GM21526 (cell line): ENCODE measurements at regions not wholly inside any gene's neighbourhood (a gene's known extent, or its start where the extent isn't known, plus 50 kb on each side); places are given as distances from the start of the nearest gene placed in this dataset.
"Not testable (repeated sequence)": the region's sequence is repeated elsewhere in the genome, so short reads cannot be mapped to it uniquely, and the experiment has no call there.

Source experiments
- ATAC-seq: cut with Tn5 transposase; IDR thresholded peaks from one replicate; pipeline ENCODE4 v1.9.1; 2021; ENCODE audit warnings: moderate library complexity; ENCODE audit not compliant: unreplicated experiment, low FRiP score

DNA sequence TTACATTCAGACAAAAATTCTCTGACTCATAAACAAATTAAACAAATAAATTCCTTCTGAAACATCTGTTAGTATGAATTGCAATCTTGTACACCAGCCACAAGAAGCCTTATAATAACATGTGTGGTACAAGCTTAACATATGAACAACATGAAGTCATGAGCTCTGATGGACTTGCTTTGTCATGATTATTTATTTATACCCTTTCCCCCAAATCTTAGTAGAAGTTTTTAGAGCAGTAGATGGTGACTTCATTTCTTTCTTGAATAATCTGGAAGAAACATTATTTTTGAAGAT lies 633.4 kb downstream of the EPHA3 start:
- no peak for ATAC-seq

DNA sequence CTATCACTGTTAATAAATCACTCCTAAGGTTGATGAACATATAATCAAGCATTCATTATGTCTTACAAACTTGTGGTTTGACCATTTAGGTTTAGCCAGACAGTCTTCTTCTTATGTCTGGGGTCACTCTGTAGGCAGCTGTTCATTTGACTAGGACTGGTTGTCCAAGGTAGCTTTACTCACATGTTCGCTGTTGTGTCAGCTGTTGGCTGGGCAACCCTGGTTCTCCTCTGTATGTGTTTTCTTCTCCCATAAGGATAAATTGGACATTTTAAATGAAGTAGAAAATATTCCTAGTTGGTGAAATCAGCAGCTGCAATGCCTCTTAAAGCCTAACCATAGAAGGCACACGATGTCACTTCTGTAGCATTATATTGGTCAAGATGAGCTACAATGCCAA lies 635.1 kb downstream of the EPHA3 start:
- ATAC-seq = no peak

DNA sequence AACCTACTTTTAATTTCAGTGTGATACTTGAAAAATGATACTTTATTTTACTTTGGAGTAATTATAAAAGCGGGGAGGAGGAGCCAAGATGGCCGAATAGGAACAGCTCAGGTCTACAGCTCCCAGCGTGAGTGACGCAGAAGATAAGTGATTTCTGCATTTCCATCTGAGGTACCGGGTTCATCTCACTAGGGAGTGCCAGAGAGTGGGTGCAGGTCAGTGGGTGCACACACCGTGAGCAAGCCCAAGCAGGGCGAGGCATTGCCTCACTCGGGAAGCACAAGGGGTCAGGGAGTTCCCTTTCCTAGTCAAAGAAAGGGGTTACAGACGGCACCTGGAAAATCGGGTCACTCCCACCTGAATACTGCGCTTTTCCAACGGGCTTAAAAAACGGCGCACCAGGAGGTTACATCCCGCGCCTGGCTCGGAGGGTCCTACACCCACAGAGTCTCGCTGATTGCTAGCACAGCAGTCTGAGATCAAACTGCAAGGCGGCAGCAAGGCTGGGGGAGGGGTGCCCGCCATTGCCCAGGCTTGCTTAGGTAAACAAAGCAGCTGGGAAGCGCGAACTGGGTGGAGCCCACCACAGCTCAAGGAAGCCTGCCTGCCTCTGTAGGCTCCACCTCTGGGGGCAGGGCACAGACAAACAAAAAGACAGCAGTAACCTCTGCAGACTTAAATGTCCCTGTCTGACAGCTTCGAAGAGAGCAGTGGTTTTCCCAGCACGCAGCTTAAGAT lies 640.3 kb downstream of the EPHA3 start:
- not testable (repeated sequence) for ATAC-seq

DNA sequence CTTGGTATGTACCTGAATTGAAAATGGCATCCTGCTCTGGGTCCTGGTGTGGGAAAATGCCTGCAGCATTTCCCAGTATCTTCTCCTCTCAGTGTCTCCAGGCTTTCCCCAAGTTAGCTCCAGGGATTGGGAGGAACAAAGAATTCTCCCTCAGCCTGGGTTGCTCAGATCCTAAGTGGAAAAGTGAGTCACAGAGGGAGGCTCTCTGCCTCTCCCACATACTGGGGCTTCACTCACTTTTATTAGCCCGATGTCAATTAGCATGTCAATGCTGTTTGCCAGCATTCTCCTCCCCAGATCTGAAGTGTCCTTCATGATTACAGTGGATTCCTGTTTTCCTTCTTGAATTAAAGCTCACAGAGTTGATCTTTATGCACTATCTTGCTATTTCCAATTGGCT lies 655.0 kb downstream of the EPHA3 start:
- no peak for ATAC-seq

DNA sequence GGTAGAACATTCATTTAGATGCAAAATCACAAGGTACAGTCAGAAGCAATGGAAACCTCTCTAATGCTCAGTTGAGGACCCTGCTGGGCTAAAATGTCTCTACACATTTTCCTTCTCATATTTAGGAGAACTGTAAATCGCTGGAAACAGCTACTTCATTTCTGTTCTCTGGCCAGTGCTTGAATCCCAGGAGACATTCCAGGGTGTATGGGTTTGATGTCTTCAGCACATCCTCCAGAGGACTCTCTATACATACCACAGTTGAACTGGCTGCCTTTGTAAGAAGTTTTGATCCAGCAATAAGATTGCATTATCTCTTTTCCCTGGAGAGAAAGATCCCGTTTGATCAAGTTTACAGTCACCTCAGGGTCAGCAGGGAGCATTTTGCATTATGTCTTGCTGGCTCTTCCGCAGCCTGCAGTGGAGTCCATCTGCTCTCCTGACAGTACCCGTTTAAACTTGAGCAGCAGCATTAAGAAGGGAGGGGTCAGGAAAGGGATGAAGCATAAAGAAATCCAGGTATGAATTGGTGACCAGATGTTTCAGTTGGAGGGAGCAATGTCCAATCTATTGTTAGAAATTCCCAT lies 676.0 kb downstream of the EPHA3 start:
- no peak for ATAC-seq

DNA sequence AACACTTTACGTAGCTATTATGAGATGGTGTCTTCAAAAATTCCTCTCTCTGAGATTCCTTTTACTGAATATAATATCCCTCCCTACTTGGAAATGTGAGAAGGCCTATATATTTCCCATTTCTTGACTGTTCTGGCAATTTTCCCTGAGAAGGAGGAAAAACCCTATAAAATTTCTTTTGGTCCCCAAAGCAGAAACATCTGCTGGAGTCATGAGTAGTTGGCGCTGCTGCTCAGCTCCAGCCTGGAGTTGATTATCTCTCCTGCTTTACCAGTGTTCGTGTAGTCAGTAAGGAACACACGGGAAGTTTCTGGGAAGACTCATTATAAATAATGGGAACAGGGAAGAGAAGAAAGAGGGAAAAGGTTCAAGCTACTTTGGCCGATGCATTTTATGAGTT lies 680.1 kb downstream of the EPHA3 start:
- ATAC-seq = no peak

DNA sequence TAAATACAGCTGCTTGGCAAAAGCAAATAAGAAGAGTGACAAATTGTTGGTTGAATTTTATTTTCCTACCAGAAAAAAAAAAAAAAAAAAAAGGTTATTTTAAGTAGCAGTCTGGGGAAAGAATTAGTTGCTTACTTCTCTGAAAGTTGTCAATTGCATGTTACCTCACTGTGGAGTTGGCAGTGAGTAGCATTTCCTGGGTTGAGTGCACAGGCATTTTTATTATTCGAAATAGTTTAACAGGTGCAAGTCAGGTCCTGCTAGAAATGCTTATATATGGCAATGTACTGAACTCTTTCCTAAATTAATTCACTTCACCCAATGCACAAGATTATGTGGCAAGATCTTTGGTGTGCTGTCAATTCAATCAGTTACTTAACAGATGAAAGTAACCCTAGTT lies 680.6 kb downstream of the EPHA3 start:
- ATAC-seq = no peak

DNA sequence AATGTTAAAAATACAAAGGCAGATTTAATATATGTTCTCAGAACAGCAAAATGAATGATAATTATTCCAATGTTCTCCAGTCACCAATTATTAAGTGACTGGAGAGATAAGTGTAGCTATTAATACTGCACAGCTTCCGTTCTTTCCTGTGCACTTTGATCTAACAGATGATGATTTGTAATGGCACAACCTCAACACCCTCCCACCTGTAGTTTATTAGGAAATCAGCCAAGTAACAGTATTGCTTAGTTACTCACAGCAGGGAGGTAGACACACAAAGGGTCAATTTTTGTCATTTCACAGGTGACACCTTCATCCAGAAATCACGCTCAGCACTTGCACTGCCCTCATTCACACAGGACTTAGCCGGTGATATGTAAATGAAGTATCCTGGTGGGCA lies 688.1 kb downstream of the EPHA3 start:
- no peak for ATAC-seq

DNA sequence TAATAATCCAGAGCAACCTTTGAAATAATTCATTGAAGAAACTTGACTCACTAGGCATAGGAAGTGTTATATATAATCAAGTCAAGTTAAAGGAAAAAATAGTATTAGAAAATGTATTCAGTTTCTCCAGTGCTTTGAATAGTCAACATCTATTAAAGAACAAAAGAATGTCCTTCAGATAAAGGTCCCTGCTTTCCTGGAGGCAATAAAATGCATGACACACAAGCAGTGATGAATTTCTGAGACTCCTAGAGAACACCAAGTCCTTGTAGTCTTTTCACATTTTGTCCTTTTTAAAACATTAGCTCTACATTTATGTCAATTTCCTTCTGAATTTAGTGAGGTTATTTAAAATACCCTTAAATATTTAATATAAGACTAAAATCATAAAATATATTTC lies 695.5 kb downstream of the EPHA3 start:
- no peak for ATAC-seq

DNA sequence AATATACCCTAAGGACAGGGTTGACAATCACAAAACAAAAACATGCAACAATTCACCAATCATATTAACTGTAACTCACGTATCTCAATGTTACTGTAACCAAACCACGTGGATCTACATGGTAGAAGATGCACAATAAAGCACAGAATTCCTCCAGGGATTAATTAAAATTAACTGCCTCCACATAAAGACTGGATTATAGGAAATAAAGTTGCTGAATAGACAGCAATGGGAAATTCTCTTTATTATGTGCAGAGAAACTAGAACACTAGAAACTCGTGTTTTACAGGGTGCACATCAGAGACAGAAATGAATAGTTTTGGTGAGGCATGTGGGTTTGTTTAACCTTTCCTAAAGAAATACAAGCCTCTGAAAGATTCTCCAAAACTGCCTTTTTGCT lies 696.3 kb downstream of the EPHA3 start:
- ATAC-seq = no peak

DNA sequence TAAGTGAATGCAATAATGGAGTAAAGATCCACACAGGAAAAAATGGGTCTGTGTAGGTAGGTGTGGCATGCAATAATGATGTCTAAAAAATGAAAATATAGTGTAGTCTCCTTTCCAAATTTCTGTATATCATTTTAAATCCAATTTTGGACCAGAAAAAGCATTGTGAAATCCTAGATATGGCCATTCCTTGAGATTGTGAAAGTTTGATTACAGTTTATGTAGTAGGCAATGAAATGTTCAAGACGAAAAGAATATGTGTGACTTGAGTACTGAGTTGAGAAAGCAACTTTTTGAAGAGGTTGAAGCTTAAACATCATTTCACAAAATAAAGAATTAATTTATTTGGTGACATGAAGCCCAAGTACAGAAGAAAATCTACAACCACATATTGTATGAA lies 698.7 kb downstream of the EPHA3 start:
- ATAC-seq = no peak

DNA sequence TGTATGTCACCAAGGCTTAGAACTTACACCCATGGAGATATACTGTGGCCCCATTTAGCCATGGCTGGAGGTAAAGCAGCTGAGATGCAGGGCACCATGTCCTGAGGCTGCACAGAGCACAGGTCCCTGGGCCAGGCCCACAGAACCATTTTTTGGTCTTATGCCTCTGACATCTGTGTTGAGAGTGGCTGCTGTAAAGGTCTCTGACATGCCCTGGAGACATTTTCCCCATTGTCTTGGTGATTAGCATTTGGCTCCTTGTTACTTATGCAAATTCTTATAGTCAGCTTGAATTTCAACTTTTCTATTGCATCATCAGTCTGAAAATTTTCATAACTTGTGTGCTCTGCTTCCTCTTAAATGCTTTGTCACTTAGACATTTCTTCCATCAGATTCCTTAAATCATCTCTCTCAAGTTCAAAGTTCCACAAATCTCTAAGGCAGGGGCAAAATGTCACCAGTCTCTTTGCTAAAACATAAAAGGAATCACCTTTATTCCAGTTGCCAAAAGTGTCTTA lies 701.3 kb downstream of the EPHA3 start:
- no peak for ATAC-seq

DNA sequence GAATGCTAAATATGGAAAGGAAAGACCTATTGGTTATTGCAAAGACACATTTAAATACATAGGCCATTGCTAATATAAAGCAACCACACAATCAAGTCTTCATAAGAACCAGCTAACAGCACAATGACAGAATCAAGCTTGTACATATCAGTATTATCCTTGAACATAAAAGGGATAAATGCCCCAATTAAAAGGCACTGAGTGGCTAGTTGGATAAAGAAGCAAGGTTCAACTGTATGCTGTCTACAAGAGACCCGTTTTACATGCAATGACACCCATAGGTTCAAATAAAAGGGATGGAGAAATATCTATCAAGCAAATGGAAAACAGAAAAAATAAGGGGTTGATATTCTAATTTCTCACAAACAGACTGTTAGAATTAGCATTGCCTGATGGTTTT lies 706.1 kb downstream of the EPHA3 start:
- ATAC-seq = no peak

DNA sequence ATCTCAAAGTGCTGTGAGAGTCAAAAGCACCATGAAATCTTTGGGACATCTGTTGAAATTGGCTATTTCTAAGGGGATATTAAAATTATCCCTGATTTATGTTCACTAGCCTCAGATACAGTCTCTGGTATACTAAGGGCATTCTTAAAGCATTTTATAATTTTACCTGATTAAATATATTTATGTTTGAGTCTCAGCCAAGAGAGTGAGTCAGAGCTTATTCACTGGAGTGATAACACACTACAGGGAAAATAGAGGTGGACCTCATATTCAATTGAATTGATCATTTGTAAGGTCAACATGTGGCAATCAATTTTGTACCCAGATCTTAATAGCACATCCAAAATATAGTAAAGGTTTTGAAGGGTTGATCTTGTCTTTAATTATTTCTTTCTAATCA lies 733.6 kb downstream of the EPHA3 start:
- no peak for ATAC-seq

DNA sequence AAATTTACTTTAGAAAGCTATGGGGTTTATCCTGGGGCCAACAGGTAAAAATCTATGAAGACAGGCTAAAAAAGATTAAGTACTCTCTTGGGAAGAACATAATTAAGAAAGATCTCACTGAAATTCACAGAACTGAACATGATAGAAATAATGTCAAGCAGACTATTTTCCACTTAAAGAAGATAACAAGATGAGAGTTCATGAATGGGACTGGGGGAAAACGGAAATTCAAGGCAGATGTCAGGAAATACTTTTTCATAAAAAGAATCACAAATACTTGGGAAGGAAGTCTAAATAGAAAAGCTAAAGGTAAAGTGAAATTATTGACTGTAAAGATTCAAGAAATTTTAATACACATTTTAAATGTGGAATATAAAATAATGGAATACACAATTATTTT lies 737.6 kb downstream of the EPHA3 start:
- no peak for ATAC-seq

DNA sequence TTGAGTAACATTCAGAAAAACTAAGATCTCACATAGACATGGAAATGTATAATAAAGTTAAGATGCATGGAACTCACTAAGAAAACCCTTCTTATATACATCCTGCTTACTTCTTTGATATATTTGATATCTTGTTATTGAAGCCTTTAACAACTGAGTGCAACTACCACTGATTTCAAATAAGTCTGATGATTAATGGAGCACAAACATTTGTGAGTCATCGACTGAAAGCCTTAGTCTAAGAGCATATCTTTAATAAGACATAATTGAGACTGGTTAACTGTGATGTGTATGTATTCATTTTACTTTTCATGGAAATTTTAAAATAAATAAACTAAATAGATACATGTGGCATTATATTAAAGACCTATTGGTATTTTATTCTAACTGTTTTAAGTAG lies 740.5 kb downstream of the EPHA3 start:
- ATAC-seq = no peak

DNA sequence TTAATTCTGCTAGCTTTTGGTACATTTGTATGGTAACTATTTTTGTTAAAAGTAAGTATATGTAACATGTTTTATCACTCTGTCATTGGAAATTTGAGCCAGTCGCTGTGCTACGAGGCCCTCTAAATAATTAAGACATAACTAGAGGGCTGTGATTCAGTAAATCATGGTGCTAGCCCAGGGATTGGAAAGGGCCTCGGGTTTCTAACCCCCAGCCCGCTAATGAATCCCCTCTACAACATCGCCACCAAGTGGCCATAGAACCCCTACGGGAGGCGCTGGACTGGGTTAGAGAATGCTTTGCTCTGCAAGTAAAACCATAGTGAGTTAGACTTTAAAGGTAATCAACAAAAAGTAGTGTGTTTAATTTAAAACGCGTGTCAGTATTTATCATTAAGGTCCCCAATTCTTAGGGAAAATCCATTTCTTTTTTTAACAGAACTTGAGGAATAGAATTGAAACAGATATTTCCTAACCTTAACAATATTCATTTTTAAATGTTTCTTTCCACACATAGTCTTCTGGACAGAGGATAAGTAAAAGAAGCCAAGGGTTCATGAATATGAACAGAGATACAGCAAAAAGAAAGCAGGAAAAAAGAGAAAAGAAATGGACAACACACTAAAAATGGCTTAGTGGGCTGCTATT lies 744.7 kb downstream of the EPHA3 start:
- no peak for ATAC-seq

DNA sequence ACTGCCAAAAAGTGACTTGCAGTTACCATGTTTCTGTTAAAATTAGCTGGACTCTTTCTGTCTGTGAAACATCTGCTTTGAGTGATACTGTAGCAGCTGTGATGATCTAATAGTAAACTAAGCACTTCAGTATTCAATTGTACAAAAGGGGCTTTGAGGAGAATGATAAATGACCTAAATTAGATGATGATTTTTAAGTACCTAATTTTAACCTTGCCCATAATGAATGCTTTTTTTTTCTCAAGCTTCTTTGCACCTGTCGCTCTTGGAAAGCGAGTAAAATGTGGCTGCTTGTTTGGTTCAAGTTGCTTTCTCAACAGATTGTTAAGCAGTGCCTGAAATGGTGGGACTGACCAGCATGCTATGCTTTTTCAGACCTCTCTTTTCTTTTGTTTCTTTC lies 752.3 kb downstream of the EPHA3 start:
- ATAC-seq = no peak

DNA sequence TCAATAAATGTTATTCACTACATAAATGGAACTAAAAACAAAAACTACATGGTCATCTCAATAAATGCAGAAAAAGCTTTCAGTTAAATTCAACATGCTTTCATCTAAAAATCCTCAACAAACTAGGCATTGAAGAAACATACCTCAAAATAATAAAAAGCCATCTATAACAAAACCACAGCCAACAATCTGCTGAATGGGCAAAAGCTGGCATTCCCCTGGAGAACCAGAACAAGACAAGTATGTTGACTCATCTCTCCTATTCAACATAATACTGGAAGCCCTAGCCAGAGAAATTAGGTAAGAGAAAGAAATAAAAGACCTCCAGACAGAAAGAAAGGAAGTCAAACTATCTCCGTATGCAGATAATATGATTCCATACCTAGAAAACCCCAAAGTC lies 759.9 kb downstream of the EPHA3 start:
- ATAC-seq = no peak

DNA sequence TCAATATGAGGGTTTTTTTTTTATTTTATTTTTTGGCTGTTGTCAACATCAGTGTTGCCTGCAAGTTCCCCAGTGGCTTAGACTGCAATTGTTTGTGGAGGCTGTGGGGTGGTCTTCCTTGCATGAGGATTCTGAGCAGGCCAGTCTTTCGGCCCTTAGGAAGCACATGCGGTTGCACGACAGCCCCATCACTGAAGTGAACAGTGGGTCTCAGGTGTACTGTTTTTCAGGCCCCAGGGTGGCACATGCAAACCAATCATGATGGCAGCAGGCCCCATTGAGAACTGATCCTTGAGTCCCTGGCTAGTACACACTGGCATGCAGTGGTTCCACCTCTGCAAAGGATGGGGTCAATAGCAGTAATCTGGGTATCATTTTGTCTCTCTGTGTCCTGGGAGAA lies 768.7 kb downstream of the EPHA3 start:
- no peak for ATAC-seq

DNA sequence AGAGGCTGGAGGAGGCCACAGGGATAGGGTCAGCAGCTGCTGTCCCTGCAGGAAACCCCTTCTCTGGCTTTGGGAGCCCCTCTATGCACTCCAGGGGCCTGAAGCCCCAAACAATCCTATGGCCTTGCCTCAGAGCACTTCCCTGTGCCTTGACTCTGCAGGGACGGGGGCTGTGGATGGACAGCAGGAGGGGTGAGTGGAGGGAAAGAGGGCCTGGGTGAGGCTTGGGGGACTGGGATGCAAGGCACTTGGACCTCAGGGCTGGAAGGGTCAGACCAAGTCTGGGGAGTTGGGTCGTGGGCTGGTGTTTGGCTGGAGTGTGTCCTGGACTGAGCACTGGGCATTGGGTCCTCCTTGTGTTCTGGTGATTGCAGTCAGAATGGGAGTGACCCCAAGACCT lies 769.8 kb downstream of the EPHA3 start:
- no peak for ATAC-seq

DNA sequence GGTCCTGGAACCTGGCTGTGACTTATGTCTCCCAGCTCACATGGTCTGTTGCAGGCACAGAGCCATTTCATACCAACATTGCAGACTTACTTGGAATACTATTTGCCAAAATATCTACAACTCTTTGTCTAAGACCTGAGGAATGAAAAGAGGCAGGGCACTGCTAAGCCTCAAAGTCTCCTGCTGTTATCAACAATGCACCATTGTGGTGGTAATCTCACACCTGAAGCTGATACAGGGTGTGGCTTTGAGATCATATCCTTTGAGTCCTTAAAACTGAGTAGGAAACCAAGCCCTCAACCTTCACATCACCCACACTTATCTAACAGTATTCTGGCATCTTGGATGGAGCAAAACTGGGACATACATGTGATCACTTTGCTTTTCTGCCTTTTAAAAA lies 782.0 kb downstream of the EPHA3 start:
- no peak for ATAC-seq
